Astrocyte of the cerebellum (primary cell): ENCODE measurements at regions not wholly inside any gene's neighbourhood (a gene's known extent, or its start where the extent isn't known, plus 50 kb on each side); places are given as distances from the start of the nearest gene placed in this dataset.

ENCODE experiments used
- DNase-seq: peaks from one replicate; pipeline ENCODE4 v3.0.0-alpha.2; 2011; ENCODE audit warnings: low read depth
- H3K4me3 ChIP-seq: 2 replicates; pipeline ENCODE4 v1.5.1; 2011; ENCODE audit warnings: mild to moderate bottlenecking, low read depth, low read length, moderate library complexity
- in situ Hi-C: cut with HindIII; loops from 2 replicates; pipeline ENCODE4 v1.10.0; 2017; ENCODE audit warnings: low sequenced_read_pairs
- TF ChIP-seq, protein P1 (sequence below): IDR thresholded peaks from 2 replicates; pipeline ENCODE4 v1.5.1; 2012; ENCODE audit warnings: low read length, low read depth, moderate library complexity, mild to moderate bottlenecking; ENCODE audit errors: missing control alignments

DNA sequence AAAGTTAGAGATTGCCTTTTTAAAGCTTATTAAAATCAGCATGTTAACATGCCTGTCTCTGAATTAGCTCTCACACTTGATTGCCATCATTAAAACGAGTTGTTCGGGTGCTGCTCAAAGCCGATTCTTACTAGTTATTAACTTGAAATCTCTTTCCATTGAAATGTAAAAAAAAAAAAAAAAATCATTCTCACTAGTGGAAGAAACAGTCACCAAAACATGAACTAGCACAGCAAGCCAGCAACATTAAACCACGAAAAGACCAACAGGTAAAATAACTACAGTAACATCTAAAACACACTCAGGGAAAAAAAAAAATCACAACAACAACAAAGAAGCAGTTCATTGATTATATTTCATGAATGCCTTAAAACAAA is 264.5 kb downstream of the MEIS1 start:
- TF ChIP-seq, protein P1, sequence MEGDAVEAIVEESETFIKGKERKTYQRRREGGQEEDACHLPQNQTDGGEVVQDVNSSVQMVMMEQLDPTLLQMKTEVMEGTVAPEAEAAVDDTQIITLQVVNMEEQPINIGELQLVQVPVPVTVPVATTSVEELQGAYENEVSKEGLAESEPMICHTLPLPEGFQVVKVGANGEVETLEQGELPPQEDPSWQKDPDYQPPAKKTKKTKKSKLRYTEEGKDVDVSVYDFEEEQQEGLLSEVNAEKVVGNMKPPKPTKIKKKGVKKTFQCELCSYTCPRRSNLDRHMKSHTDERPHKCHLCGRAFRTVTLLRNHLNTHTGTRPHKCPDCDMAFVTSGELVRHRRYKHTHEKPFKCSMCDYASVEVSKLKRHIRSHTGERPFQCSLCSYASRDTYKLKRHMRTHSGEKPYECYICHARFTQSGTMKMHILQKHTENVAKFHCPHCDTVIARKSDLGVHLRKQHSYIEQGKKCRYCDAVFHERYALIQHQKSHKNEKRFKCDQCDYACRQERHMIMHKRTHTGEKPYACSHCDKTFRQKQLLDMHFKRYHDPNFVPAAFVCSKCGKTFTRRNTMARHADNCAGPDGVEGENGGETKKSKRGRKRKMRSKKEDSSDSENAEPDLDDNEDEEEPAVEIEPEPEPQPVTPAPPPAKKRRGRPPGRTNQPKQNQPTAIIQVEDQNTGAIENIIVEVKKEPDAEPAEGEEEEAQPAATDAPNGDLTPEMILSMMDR = no peak
- no peak for DNase-seq
- in situ Hi-C loops = no loop called here
- no peak overlapping the region for H3K4me3 ChIP-seq

DNA sequence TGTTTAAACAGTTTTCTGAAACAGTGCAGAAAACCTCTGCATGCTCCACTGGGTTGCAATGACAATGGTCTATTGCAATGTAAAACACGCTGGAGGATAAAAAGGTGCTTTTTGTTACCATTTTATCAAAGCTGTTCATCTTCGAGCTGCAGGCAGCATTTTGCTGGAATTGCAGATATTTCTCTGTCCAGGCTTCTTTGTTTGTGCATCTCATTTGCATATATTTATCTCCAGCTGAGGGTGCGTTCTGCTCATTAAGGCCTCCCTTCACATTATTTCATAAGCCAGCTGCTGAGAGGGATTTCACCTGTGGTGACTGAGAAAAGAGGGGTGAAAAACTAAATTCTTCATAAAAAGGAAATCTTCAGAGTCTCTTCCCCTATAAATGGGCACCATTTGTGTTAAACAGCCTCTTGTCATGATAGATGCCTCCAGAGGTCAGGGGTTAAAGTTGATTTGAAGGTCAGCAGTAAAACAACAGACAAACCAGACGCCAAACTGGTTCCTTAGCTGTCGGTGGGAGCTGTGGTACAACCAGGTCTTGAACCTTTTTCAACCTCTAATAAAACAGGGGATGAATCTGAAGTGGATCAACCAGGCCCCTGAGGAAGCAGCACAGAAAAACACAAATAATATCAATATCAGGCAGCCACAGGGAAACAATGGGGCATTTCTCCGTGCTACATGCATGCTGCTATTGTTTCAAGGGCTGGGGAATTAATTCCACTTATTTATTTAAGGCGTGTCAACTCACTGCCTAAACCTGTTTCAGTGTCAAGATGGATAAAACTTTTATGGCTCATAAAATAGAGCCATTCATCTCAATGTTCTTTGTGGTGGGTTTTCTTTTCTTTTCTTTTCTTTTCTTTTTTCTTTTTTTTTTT is 265.1 kb downstream of the MEIS1 start:
- TF ChIP-seq, protein P1 = no peak
- no peak overlapping the region for H3K4me3 ChIP-seq
- DNase-seq = no peak
- in situ Hi-C loops = no loop called here

DNA sequence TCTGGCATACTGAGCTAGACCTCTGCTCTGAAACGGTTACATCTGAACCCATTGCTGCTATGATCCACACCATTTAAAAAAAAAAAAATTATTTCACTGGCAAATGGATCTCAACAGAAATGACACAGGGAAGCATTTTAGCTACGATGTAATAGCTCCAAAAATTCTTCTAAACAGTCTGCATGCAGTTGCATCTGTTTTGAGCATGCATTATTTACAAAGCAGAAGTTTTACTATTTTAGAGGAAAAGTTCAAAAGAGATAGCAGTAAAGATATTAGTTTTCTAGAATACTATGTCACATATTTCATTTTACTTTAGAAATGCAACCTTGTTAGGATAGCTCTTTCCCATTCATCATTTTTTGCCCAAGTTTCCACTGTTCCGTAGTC is 265.7 kb downstream of the MEIS1 start:
- in situ Hi-C loops = no loop called here
- TF ChIP-seq, protein P1 = no peak
- DNase-seq = no peak

DNA sequence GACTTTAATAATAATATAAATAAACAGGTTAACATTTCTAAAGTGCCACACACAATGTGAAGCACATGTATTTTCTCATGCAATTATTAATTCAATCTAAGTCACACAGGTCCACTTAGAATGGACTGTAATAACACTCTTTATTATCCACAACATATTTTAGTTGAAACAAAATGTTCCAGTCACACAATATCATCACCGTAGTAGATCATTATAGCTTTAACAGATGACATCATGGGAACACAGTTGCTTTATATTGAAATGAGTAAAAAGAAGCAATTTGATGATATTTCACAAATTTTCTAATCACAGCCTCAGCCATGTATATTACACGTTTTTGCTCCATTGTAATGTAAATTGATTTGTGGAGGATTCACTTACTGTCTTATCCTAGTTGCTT is 266.3 kb downstream of the MEIS1 start:
- TF ChIP-seq, protein P1 = no peak
- no peak overlapping the region for H3K4me3 ChIP-seq
- in situ Hi-C loops = no loop called here
- no peak for DNase-seq

More for the DNA sequence above, 265.7 kb downstream of the MEIS1 start:
- no peak overlapping the region for H3K4me3 ChIP-seq

DNA sequence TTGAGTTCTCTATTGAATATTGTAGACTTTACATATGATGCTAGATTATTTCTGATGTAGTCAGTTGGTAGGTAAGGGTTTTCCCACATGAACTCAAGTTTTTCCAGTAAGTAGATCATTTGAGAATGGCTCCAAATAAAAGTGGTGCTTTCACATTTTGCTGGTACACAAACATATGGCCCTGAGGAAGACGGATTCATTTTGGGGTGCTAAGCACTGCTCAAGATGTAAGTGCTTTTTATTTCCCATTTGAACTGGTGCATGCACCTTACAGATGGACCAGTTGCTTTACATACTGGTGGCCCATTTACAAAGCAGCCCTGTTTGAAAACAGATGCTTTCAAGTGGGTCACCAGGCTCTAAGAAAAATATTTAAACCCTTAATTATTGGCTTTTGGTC is 266.7 kb downstream of the MEIS1 start:
- in situ Hi-C loops = no loop called here
- no peak for DNase-seq
- H3K4me3 ChIP-seq = no peak overlapping the region
- TF ChIP-seq, protein P1 = no peak

DNA sequence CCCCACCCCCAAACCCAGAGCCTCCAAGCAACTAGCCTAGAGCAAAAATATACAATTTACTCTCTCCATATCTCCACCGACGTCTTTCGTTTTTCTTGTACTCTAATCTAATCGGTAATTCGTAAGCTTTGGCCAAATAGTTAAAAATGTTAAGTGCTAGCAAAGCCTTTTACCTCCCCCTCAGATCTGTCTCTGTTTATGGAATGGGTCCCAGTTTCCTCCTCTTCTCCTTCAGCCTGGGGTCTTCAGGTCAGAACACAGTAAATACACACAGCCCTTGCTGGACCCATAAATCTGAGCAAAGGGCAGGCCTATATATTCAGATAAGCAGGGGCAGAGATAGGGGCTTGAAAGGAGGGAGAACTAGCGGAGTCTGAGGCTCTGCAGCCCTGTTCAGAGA is 267.4 kb downstream of the MEIS1 start:
- TF ChIP-seq, protein P1 = no peak
- in situ Hi-C loops = no loop called here
- H3K4me3 ChIP-seq = no peak overlapping the region
- DNase-seq = no peak

DNA sequence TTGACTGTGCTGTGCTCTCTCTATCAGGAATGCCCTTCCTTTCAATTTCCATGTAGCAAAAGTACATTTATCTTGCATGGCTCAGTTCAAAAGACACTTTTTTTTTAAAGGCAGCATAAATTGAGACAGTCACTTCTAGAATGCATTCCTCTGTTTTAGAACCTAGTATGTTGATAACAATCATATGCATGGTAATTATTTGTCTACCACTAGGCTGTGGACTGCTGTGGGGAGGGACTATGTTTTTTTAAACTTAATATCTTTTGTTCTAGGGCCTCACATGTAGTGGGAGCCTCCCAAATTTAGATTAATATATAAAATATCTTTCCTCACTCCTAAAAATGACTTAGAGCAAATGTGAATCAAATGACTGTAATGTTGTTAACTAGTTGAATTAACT is 269.9 kb downstream of the MEIS1 start:
- in situ Hi-C loops = no loop called here
- no peak for DNase-seq
- TF ChIP-seq, protein P1 = no peak
- H3K4me3 ChIP-seq = no peak overlapping the region
